ENCODE measurements at regions not wholly inside any gene's neighbourhood (a gene's known extent, or its start where the extent isn't known, plus 50 kb on each side); places are given as distances from the start of the nearest gene placed in this dataset.

- TF ChIP-seq NANOG (IDR thresholded peaks at IDR 0.05; ENCODE audit: insufficient read depth, low read depth, low read length, poor library complexity, severe bottlenecking) (peak; percentile 41), SP1 (IDR thresholded peaks at IDR 0.05; ENCODE audit: low read depth, low read length) (peak; percentile 47; the same call in 1 of the 2 replicates), MAFK (IDR thresholded peaks at IDR 0.05; ENCODE audit: low read depth, low read length) (peak; percentile 77; the same call in 1 of the 2 replicates), HDAC2 (IDR thresholded peaks at IDR 0.05; ENCODE audit: borderline replicate concordance in 1 of 2, low read depth in 2 of 2, low read length in 2 of 2) (no peak; a peak in 1 of 4 replicates), BRCA1 (IDR thresholded peaks at IDR 0.05; ENCODE audit: low read depth, low read length) (no peak), TBP (IDR thresholded peaks at IDR 0.05; ENCODE audit: low read depth, low read length) (no peak), TAF1 (IDR thresholded peaks at IDR 0.05; ENCODE audit: low read depth, low read length) (no peak), TAF7 (optimal IDR thresholded peaks at IDR 0.05; ENCODE audit: borderline replicate concordance, low read depth, low read length) (no peak), EZH2 (IDR thresholded peaks at IDR 0.05; ENCODE audit: low read depth, low read length, severe bottlenecking) (no peak), SIRT6 (IDR thresholded peaks at IDR 0.05; ENCODE audit: low read length) (no peak), TCF12 (IDR thresholded peaks at IDR 0.05; ENCODE audit: low read depth, low read length) (peak; percentile 78), MAX (IDR thresholded peaks at IDR 0.05) (no peak), EP300 (IDR thresholded peaks at IDR 0.05; ENCODE audit: borderline replicate concordance in 1 of 2, low read depth in 2 of 2, low read length in 2 of 2) (peak in 1 of 2 experiments; percentile 82; a peak in 1 of 3 replicates), E2F6 (IDR thresholded peaks at IDR 0.05) (peak; percentile 12; the same call in 1 of the 2 replicates), SAP30 (IDR thresholded peaks at IDR 0.05; ENCODE audit: insufficient read depth, insufficient replicate concordance, low read length) (no peak), RXRA (IDR thresholded peaks at IDR 0.05; ENCODE audit: insufficient read depth, low read depth, low read length) (no peak), EGR1 (IDR thresholded peaks at IDR 0.05; ENCODE audit: borderline replicate concordance, low read depth, low read length) (no peak), HDAC6 (IDR thresholded peaks at IDR 0.05; ENCODE audit: low read depth, low read length) (no peak)
Measured at GRCh38 chr3:14329116-14329830, 73.1 kb upstream of the SLC6A6 start (continued).

Measured in H1 (cell line).